Peyer's patch (tissue), 4 donors: ENCODE measurements at regions not wholly inside any gene's neighbourhood (a gene's known extent, or its start where the extent isn't known, plus 50 kb on each side); places are given as distances from the start of the nearest gene placed in this dataset.

Source experiments
- POLR2A ChIP-seq, 2 donors: fragments of 450-650 bp; IDR thresholded peaks; one replicate each; pipeline ENCODE4 v1.5.1; 2017; ENCODE audit warnings: antibody characterized with exemption in 2 of 2, mild to moderate bottlenecking in 2 of 2, moderate library complexity in 2 of 2
- TF ChIP-seq, protein P1 (sequence below), 6 experiments: fragments of 450-650 bp in 4 of 6; fragments of 200-600 bp in 2 of 6; sonication (generic) in 1 of 6; IDR thresholded peaks; one replicate each; pipeline ENCODE4 v1.5.1; 2017 to 2019; ENCODE audit warnings: antibody characterized with exemption in 6 of 6, mild to moderate bottlenecking in 3 of 6, moderate library complexity in 1 of 6

DNA sequence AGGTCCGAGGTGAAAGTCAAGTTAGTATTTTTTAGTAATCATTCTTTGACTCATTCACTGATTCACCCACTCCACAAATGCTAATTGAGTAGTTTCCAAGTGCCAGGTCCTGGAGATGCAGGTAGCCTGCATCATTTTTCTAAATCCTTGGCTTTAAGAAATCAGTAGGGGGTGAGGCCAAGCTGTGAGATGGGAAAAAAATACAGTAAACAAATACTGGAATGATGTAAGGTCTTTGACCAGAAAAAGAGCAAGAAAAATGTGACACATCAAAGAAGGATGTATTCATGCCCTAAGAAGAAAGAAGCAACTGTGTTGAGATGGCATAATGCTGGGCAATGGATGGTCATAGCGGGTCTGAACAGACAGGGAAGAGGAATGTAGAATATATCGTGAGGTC is 1386.6 kb downstream of the PCDH7 start:
- TF ChIP-seq, protein P1, sequence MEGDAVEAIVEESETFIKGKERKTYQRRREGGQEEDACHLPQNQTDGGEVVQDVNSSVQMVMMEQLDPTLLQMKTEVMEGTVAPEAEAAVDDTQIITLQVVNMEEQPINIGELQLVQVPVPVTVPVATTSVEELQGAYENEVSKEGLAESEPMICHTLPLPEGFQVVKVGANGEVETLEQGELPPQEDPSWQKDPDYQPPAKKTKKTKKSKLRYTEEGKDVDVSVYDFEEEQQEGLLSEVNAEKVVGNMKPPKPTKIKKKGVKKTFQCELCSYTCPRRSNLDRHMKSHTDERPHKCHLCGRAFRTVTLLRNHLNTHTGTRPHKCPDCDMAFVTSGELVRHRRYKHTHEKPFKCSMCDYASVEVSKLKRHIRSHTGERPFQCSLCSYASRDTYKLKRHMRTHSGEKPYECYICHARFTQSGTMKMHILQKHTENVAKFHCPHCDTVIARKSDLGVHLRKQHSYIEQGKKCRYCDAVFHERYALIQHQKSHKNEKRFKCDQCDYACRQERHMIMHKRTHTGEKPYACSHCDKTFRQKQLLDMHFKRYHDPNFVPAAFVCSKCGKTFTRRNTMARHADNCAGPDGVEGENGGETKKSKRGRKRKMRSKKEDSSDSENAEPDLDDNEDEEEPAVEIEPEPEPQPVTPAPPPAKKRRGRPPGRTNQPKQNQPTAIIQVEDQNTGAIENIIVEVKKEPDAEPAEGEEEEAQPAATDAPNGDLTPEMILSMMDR (IDR thresholded peaks at IDR 0.05): no peak
- no peak for TF ChIP-seq POLR2A (IDR thresholded peaks at IDR 0.05)
